RPMI8226 (cell line): ENCODE measurements at regions not wholly inside any gene's neighbourhood (a gene's known extent, or its start where the extent isn't known, plus 50 kb on each side); places are given as distances from the start of the nearest gene placed in this dataset.
"Not testable (repeated sequence)": the region's sequence is repeated elsewhere in the genome, so short reads cannot be mapped to it uniquely, and the experiment has no call there.

Experiments
- DNase-seq: peaks from one replicate; pipeline ENCODE4 v3.0.0-alpha.2; 2015

- no peak for DNase-seq
These were observed 201.8 kb upstream of the BRINP3 start for GRCh38 chr1:190679454-190679853.

- DNase-seq = no peak
These were observed 202.3 kb upstream of the BRINP3 start for GRCh38 chr1:190679983-190680382.

- DNase-seq = no peak
These were observed 208.0 kb upstream of the BRINP3 start for GRCh38 chr1:190685676-190686075.

- DNase-seq = no peak
These were observed 210.4 kb upstream of the BRINP3 start for GRCh38 chr1:190688096-190688495.

- DNase-seq = not testable (repeated sequence)
These were observed 220.8 kb upstream of the BRINP3 start for GRCh38 chr1:190698488-190698887.

GRCh38 chr1:190699165-190699564 lies 221.5 kb upstream of the BRINP3 start:
- DNase-seq = no peak

- DNase-seq = no peak
These were observed 230.9 kb upstream of the BRINP3 start for GRCh38 chr1:190708418-190709057.

GRCh38 chr1:190711069-190711468 lies 233.4 kb upstream of the BRINP3 start:
- no peak for DNase-seq

- no peak for DNase-seq
These were observed 239.4 kb upstream of the BRINP3 start for GRCh38 chr1:190717055-190717454.

- no peak for DNase-seq
These were observed 259.4 kb upstream of the BRINP3 start for GRCh38 chr1:190736971-190737590.

GRCh38 chr1:190738317-190738716 lies 260.7 kb upstream of the BRINP3 start:
- no peak for DNase-seq

- no peak for DNase-seq
These were observed 262.3 kb upstream of the BRINP3 start for GRCh38 chr1:190739926-190740325.

- no peak for DNase-seq
These were observed 270.0 kb upstream of the BRINP3 start for GRCh38 chr1:190747704-190748103.

GRCh38 chr1:190752131-190752530 lies 274.5 kb upstream of the BRINP3 start:
- DNase-seq = no peak

- no peak for DNase-seq
These were observed 277.0 kb upstream of the BRINP3 start for GRCh38 chr1:190754666-190755065.

- DNase-seq = no peak
These were observed 282.1 kb upstream of the BRINP3 start for GRCh38 chr1:190759807-190760206.

- DNase-seq = no peak
These were observed 284.7 kb upstream of the BRINP3 start for GRCh38 chr1:190762325-190762724.

- no peak for DNase-seq
These were observed 315.2 kb upstream of the BRINP3 start for GRCh38 chr1:190792873-190793272.

- DNase-seq = no peak
These were observed 330.0 kb upstream of the BRINP3 start for GRCh38 chr1:190807629-190808028.

GRCh38 chr1:190808035-190808434 lies 330.4 kb upstream of the BRINP3 start:
- DNase-seq = no peak

- DNase-seq = no peak
These were observed 331.6 kb upstream of the BRINP3 start for GRCh38 chr1:190809312-190809711.

GRCh38 chr1:190812996-190813395 lies 335.3 kb upstream of the BRINP3 start:
- DNase-seq = no peak

GRCh38 chr1:190832511-190832910 lies 354.8 kb upstream of the BRINP3 start:
- DNase-seq = no peak

- DNase-seq = no peak
These were observed 358.0 kb upstream of the BRINP3 start for GRCh38 chr1:190835658-190836057.

GRCh38 chr1:190837200-190837599 lies 359.5 kb upstream of the BRINP3 start:
- DNase-seq = not testable (repeated sequence)
